Right kidney (tissue), 1 donor: ENCODE measurements at regions not wholly inside any gene's neighbourhood (a gene's known extent, or its start where the extent isn't known, plus 50 kb on each side); places are given as distances from the start of the nearest gene placed in this dataset.

Experiments
- DNase-seq: peaks from one replicate; pipeline ENCODE4 v3.0.0-alpha.2; 2016

- no peak for DNase-seq
These were observed 469.9 kb upstream of the SMIM21 start for GRCh38 chr18:75897386-75897785.

DNA sequence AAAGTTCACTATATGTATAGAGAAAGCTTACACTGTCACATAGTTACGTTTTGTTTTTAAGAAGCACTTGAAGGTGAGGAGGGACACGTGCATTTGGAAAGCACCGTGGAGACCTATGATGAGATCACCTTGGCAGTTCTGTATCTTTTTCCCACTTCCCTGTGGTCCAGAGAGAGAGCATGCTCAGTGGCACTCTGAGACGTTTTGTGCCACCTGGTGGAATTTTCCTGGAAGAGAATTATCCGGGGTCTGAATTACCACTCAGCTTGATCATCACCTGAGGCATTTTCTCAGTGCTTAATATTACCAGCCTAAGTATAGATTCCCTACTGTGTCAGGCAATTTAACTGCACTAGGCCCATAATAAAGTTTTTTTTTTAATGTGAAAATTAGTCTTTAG is 469.4 kb upstream of the SMIM21 start:
- no peak for DNase-seq

DNA sequence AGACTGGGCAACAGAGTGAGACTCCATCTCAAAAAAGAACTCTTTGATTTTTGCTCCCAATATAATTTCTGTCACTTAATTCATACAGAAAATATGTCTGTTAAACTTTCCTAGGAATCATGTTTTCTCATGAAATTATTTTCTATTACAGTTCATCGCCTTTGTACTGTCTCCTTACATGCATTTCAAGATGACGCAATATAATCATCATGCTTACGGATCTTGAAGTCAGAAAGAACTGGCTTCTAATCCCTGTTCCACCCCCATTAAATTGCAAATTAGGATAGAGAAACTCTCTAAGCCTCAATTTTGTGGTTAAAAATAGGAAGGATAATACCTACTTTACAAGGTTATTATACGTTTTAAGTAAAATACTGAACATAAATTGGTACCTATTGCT is 467.6 kb upstream of the SMIM21 start:
- no peak for DNase-seq

DNA sequence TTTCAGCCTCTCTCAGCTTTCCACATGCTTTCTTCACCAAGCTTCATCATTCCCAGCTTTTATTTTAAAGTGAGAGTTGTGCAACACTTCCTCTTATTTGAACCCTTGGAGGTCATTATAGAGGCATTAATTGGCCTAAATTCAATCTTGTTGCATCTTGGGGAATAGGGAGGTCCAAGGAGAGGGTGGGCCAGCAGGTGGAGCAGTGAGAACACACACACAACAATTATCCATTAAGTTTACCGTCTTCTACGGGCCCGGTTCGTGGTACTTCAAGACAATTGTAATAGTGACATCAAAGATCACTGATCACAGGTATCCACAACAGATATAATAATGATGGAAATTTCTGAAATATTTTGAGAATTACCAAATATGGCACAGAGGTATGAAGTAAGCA is 457.2 kb upstream of the SMIM21 start:
- DNase-seq: no peak

DNA sequence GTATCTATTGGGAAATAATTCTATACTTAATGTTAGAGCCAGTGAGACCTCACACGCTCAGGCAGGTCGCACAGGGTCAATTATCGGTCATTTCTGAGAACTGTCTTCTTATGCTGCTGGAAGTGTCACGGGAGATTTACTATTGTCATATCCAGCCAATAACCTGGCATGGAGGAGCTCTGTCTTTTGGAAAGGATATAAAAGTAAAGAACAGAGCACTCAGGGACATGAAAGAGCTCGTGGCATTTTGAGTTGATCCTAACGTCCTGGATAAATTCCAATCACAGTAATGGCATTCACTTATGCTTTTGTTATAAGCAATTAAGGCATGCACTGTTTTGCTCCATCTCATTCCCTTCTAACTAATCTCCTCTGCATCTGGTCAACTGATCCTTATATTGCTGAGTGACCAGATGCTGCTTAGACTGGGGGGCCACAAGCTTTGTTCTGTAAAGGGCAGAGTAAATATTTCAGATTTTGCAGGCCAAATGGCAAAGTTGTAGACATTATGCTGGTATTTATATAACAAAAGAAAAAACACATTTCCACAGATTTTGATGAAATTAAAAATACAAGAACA is 453.5 kb upstream of the SMIM21 start:
- no peak for DNase-seq

GRCh38 chr18:75880266-75880665 is 452.8 kb upstream of the SMIM21 start:
- no peak for DNase-seq

GRCh38 chr18:75879196-75879595 is 451.7 kb upstream of the SMIM21 start:
- no peak for DNase-seq

DNA sequence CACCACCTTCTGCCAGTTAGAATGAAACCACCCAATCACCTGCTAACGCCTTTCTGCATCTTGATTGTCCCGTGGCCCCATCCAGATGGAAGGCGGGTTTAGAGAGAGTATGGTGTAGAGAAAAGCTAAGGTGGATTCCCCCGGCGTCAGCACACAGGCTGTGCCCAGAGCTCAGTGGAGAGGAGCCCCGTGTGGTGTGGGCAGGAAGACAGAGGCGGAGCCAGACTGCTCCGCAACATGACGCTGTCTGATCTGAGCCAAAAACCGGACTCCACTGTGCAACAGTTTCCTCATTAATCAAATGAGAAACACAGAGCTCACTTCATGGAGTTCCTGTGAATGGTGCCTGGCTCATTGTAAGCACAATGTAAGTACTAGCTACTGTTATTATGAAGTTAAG is 448.1 kb upstream of the SMIM21 start:
- no peak for DNase-seq

GRCh38 chr18:75874401-75875089 is 447.0 kb upstream of the SMIM21 start:
- no peak for DNase-seq

- DNase-seq: no peak
These were observed 444.1 kb upstream of the SMIM21 start for GRCh38 chr18:75871596-75871995.

DNA sequence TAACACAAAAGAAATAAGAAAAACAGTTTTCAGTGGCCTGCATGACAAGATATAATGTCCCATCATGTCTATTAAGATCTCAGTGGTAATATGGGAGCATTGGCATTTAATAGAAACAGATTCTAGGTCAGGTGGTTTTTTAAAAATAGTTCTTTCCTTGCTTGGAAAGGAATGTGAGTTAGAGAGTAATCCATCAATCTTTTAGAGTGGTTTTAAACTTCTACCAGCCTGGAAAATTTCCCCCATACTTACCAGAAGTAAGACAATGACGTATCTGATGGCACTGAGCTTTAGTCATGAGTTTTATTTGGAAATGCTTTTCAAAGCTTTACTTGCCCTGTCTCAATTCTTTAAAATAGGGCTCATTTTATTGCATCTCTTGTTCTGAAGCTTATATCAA is 441.7 kb upstream of the SMIM21 start:
- DNase-seq: no peak

DNA sequence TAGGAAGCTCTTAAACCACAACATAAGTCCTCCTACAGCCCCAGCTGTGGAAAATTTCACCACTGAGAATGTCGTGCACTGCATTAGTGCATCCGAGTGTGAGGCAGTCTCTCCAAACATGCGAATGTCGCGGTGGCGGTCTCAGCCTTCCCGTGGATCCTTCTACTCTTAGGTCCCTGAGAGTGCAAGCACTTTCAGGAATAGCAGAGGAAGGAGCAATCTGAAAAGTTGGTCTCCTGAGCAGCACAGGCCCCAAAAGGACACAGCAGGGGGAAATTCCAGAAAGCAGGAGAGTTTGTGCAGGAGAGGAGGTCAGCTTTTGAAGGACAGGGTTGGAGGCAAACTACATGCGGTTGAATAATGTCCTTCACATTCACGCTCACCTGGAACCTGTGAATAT is 440.5 kb upstream of the SMIM21 start:
- no peak for DNase-seq

DNA sequence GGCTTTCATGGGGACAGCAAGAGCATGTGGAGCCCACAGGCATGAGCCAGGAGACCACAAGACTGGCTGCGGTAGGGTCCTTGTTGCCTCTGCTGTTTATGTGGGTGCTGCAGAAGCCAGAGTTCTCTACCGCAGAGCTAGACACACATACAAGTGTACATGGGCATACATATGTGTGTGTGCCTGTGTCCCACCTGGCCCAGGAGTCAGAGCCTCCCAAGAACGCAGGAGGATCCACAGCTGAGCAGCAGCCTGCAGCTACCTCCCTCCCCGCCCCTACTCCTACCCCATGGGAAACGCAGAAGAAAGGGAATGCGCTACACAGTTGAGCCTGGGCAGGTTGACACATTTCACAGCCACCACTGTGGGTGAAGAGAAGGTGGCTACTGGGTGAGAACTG is 438.1 kb upstream of the SMIM21 start:
- no peak for DNase-seq

DNA sequence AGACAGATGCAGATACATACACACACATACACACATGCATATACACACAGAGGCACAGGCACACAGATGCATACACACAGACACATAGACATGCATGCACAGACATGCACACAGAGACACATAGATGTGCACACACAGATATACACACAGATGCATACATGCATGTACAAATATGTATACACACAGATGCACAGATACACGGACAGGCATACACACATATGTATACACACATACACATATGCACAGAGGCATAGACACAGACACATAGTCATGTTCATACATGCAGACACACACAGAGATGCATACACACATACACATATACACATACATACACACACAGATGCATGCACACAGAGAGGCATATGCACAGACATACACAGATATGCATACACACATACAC is 437.3 kb upstream of the SMIM21 start:
- DNase-seq: no peak

DNA sequence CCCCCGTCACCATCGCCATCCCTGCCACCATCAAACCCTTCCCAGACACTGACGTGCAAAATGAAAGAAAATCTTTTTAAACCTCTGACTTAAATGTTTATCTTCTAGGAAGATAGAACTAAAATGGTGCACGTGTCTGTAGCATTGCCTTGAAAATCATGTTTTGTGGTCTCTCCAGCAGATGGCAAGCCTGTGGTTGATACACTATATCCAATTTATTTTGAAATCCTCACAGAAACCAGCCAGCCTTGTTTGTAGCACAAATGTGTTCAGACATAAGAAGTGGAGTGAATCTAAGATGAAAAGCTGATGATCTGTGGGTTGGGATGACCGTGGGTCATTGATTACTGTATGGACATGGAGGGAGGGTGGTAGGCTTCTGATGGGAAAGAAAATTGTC is 436.2 kb upstream of the SMIM21 start:
- DNase-seq: no peak

DNA sequence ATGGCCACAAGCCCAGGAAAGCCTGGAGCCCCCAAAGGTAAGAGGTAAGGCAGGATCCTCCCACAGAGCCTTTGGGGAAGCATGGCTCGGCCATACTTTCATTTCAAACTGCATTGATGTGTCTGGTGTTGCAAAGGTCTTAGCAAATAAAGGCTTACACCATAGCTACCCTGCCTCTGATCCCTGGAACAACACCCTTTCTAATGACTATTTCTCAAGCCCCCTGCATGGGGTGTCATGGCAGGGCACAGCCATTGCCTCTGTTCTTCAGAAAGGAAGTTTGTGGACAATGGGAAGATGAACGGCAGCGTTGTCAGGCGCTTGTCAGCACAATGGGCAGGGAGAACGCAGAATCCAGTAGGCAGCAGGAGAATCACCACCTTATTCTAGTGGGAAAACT is 435.0 kb upstream of the SMIM21 start:
- DNase-seq: no peak

GRCh38 chr18:75860166-75860565 is 432.7 kb upstream of the SMIM21 start:
- no peak for DNase-seq

GRCh38 chr18:75859533-75859932 is 432.0 kb upstream of the SMIM21 start:
- no peak for DNase-seq

DNA sequence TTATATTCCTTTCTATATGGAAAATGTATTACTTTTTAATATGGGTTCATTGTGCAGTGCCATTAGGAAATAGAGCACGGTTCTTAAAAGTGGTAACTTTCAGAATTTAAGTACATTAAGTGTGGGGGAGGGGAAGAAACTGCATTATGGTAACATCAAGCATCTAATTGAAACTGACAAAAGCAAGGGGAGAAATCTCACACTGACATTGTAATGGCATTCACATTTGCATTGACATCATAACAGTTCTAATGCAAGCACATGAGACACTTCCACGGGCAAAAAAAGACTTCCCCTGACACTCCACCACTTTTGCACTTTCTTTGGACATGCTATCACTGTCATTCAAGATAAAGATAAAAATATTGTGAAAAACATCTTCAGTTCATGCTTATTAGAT is 431.3 kb upstream of the SMIM21 start:
- DNase-seq: no peak

- DNase-seq: no peak
These were observed 430.1 kb upstream of the SMIM21 start for GRCh38 chr18:75857558-75857957.

DNA sequence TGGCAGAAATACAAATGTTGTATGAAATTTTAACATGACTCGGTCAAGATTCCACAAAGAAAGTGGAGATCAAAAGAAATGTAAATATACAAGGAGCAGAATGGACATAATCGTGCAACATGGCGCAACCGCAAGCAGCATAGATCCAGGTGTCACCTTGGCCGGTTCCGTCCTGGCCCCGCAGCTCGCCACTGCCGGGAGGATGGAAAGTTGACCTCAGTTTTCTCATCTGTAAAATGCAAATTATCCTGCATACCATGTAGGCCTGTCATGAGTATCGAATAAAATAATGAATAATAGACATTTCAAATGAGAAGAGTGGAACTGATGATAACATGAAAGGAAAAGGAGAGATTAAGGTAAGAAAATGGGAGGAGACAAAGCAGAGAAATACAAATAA is 427.3 kb upstream of the SMIM21 start:
- DNase-seq: no peak

DNA sequence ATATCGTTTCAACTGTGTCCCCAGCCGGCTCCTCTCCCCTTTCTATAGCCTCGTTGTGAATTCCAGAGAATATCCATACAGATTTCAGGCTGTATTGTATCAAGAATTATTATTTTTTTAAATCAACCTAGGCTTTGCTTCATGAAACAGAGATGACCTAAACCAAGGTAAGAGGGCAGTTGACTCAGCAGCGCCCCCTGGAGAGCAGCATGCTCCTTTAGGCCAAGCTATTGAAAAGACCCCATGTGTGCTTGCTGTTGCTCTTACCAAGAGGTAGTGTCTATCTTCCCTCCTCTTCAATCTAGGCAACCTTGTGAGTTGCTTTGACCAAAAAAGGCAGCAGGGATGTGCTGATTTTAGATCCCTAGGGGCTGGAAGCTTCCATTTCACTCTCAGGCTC is 426.7 kb upstream of the SMIM21 start:
- no peak for DNase-seq

DNA sequence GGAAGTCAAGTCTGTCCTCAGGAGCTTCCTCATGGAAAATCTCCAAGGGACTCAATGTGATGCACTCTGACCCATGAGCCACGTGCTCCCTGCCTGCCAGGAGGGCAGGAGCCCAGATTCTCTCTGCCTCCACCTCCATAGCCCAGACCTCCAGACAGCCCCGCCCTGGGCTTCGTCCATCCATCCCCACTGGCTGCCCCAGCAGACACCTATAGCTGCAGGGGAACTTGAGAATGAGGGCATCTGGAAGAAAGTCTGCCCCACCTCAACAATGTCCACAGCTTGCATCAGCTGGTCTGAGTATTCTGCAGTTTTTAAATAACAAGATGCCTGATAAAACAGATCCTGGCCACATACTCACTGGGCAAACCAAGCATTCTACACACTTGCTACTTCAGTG is 418.8 kb upstream of the SMIM21 start:
- DNase-seq: no peak

GRCh38 chr18:75845413-75845812 is 417.9 kb upstream of the SMIM21 start:
- DNase-seq: no peak

DNA sequence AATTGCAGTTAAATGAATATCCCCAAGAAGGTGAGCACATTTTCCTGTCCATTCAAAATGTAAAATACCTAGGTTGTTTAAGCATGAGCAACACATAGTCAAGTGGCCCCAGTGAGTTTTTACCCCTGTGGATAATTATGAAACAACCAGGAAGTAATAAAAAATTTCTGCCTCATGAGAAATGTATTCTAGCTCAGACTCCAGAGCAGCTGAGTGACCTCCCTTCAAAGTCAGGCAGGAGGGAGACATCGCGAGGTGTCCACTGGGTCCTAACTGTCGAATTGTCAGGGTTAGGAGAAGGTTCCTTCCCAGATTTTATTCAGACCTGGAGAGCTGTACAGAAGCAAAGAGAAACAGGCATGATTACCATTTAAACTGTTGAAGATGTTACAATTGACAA is 416.6 kb upstream of the SMIM21 start:
- DNase-seq: no peak
